Type B pancreatic cell (in vitro differentiated cells): ENCODE measurements at regions not wholly inside any gene's neighbourhood (a gene's known extent, or its start where the extent isn't known, plus 50 kb on each side); places are given as distances from the start of the nearest gene placed in this dataset.
A peak's percentile ranks its signal among the peaks of the same experiment; 100 is the strongest.

ENCODE experiments used
- DNase-seq: peaks from one replicate; pipeline ENCODE4 v3.0.0; 2021; ENCODE audit warnings: mixed read lengths; ENCODE audit not compliant: unreplicated experiment; ENCODE audit errors: extremely low spot score
- H3K27ac Mint-ChIP-seq: 2 replicates; pipeline ENCODE4 v1.8.0; 2021; ENCODE audit warnings: mild to moderate bottlenecking, mixed read lengths
- H3K27me3 Mint-ChIP-seq: 2 replicates; pipeline ENCODE4 v1.8.0; 2021; ENCODE audit warnings: mixed read lengths
- H3K36me3 Mint-ChIP-seq: 2 replicates; pipeline ENCODE4 v1.8.0; 2021; ENCODE audit warnings: mixed read lengths
- H3K4me1 Mint-ChIP-seq: one replicate; pipeline ENCODE4 v1.8.0; 2021; ENCODE audit warnings: mixed read lengths; ENCODE audit not compliant: unreplicated experiment
- H3K4me3 Mint-ChIP-seq: 2 replicates; pipeline ENCODE4 v1.8.0; 2021; ENCODE audit warnings: mild to moderate bottlenecking, mixed read lengths
- H3K9me3 Mint-ChIP-seq: 2 replicates; pipeline ENCODE4 v1.8.0; 2021; ENCODE audit warnings: mixed read lengths
- CTCF ChIP-seq: fragments of 200-600 bp; sonication (generic); conservative IDR thresholded peaks from 2 replicates; pipeline ENCODE4 v1.5.0; 2021; ENCODE audit warnings: antibody characterized with exemption, mild to moderate bottlenecking

- no peaks in the 10 kb centered on the region for H3K36me3 Mint-ChIP-seq
- DNase-seq = no peak
- H3K27ac Mint-ChIP-seq = no peak overlapping the region
- H3K4me3 Mint-ChIP-seq = no peak overlapping the region
- TF ChIP-seq CTCF = no peak
- no peaks in the 10 kb centered on the region for H3K9me3 Mint-ChIP-seq
- H3K27me3 Mint-ChIP-seq = no peaks in the 10 kb centered on the region
- peaks cover 7% of the 10 kb centered on the region for H3K4me1 Mint-ChIP-seq
These were observed 177.2 kb upstream of the MYO3A start for GRCh38 chr10:25756784-25757183.

- peak; percentile 87 for TF ChIP-seq CTCF
- H3K9me3 Mint-ChIP-seq = no peaks in the 10 kb centered on the region
- no peak overlapping the region for H3K4me3 Mint-ChIP-seq
- H3K27me3 Mint-ChIP-seq = peaks cover 3% of the 10 kb centered on the region
- no peak for DNase-seq
- H3K27ac Mint-ChIP-seq = peak overlapping the region; percentile 59
- peaks cover 7% of the 10 kb centered on the region for H3K4me1 Mint-ChIP-seq
- H3K36me3 Mint-ChIP-seq = no peaks in the 10 kb centered on the region
These were observed 176.0 kb upstream of the MYO3A start for GRCh38 chr10:25758041-25758457.

- Mint-ChIP-seq H3K27me3 (peaks cover 3% of the 10 kb centered on the region), H3K36me3 (no peaks in the 10 kb centered on the region), H3K9me3 (no peaks in the 10 kb centered on the region), H3K4me1 (peaks cover 7% of the 10 kb centered on the region), H3K27ac (peak overlapping the region; percentile 59), H3K4me3 (no peak overlapping the region)
- TF ChIP-seq CTCF = no peak
- DNase-seq = no peak
These were observed 175.5 kb upstream of the MYO3A start for GRCh38 chr10:25758511-25758910.

- H3K9me3 Mint-ChIP-seq = no peaks in the 10 kb centered on the region
- H3K4me3 Mint-ChIP-seq = no peak overlapping the region
- H3K36me3 Mint-ChIP-seq = no peaks in the 10 kb centered on the region
- no peak overlapping the region for H3K27ac Mint-ChIP-seq
- DNase-seq = no peak
- H3K27me3 Mint-ChIP-seq = peaks cover 29% of the 10 kb centered on the region
- H3K4me1 Mint-ChIP-seq = peaks cover 16% of the 10 kb centered on the region
- TF ChIP-seq CTCF = no peak
These were observed 172.1 kb upstream of the MYO3A start for GRCh38 chr10:25761937-25762336.

- Mint-ChIP-seq H3K4me3 (peak overlapping the region; percentile 75), H3K27ac (no peak overlapping the region), H3K27me3 (peaks cover 29% of the 10 kb centered on the region), H3K9me3 (no peaks in the 10 kb centered on the region), H3K36me3 (no peaks in the 10 kb centered on the region), H3K4me1 (peaks cover 9% of the 10 kb centered on the region)
- TF ChIP-seq CTCF = no peak
- DNase-seq = no peak
These were observed 167.8 kb upstream of the MYO3A start for GRCh38 chr10:25766213-25766612.

- H3K4me1 Mint-ChIP-seq = peaks cover 9% of the 10 kb centered on the region
- peaks cover 29% of the 10 kb centered on the region for H3K27me3 Mint-ChIP-seq
- DNase-seq = no peak
- H3K4me3 Mint-ChIP-seq = peak overlapping the region; percentile 75
- H3K9me3 Mint-ChIP-seq = no peaks in the 10 kb centered on the region
- H3K36me3 Mint-ChIP-seq = no peaks in the 10 kb centered on the region
- TF ChIP-seq CTCF = no peak
- no peak overlapping the region for H3K27ac Mint-ChIP-seq
These were observed 167.3 kb upstream of the MYO3A start for GRCh38 chr10:25766687-25767221.
